RCC 7860 (cell line): ENCODE measurements at regions not wholly inside any gene's neighbourhood (a gene's known extent, or its start where the extent isn't known, plus 50 kb on each side); places are given as distances from the start of the nearest gene placed in this dataset.
"Not testable (repeated sequence)": the region's sequence is repeated elsewhere in the genome, so short reads cannot be mapped to it uniquely, and the experiment has no call there.

Source experiments
- DNase-seq: peaks from one replicate; pipeline ENCODE4 v3.0.0-alpha.2; 2015; ENCODE audit warnings: low spot score
- FAIRE-seq: peaks from 2 replicates; lab custom pipeline; 2012; peaks lifted over from hg19 to GRCh38; lab: Jason Lieb, UNC

DNA sequence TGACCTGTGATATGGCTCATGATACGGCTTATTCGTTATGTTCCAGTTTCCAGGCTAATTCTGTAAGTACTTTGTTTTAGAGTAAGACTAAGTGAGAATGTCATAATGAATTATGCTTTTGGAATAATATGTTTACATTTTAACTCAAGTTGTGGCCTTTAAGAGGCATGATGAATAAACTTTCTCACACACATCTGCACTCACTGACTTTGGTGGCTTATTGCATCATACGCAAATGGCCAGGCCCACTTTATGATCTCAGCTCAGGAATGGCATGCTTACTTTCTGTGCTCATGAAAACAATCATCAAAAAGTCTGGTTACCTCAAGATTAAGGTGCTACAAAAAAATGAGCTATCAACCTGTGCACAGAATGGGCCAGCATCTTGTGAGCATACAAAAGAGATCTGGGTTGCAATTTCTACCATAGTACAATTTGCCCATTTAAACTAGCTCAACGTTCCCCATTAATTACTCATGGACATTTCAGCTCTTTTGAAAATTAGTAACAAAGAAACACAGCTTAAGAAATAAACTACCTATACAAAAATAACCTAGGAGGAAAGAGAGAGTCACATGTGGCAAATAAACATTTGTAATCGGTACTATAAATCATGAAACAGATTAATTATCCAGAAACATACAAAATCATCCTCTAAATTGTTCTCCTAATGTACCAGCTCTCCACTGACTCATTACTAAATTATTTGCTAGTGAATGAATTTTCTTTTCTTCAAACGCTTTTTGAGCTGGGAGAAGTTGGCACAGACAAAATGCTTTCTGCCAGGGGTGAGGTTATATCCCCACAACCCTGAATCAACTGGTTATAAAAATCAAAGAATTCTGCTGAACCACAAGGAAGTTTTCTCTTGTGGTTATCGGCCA is 439.0 kb upstream of the ADAMTS9 start:
- FAIRE-seq (peak; percentile 21), DNase-seq (peak; percentile 35)

DNA sequence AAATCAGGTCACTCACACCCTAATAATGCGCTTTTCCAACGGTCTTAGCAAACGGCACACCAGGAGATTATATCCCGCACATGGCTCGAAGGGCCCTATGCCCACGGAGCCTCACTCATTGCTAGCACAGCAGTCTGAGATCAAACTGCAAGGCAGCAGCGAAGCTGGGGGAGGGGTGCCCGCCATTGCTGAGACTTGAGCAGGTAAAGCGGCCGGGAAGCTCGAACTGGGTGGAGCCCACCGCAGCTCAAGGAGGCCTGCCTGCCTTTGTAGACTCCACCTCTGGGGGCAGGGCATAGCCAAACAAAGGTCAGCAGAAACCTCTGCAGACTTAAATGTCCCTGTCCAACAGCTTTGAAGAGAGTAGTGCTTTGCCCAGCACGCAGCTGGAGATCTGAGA is 432.4 kb upstream of the ADAMTS9 start:
- not testable (repeated sequence) for DNase-seq, FAIRE-seq

DNA sequence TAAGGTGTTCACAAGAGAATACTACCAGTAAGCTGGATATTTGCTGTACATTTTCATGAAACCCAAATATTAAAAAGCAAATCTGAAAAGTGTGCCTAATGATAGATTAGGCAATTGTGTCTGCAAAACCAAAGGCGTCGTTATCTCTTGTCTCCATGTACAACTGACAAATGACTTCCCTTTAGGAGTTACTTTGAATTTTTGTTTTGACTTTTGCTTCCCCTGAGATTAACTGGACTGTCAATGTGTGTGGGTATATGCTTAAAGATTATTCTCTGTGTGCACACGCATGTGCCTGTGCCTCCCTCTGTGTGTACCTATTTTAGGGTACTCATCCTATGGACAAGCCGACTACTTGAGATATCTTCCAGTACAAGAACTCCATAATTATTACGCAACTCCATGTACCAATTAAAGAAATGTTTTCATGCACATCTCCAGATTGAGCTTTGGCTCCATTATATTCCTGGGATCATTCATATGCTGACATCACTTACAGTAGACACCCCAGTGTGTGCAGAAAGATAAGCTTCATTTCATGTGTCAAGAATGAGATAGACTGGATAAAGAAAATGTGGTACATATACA is 431.2 kb upstream of the ADAMTS9 start:
- no peak for DNase-seq
- no peak for FAIRE-seq

DNA sequence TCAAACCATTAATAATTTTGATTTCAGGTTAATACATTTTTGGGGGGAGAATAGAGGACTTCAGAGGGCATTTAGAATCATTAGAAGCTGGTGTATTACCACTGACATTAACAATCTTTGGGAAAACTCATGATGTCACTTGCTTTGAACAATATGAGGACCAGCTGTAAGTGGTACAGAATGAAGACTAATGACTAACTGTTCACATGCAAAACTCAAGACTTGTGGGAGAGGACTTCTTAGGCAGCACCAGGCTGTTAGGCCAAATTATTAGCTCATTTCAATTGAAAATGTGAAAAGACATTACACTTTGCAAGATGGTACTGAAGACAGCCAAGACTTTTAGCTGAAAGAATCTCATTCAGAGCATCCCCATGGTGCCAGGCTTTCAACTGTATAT is 426.2 kb upstream of the ADAMTS9 start:
- no peak for FAIRE-seq
- DNase-seq: no peak

- DNase-seq (no peak), FAIRE-seq (no peak)
These were observed 425.0 kb upstream of the ADAMTS9 start for GRCh38 chr3:65112751-65113300.

DNA sequence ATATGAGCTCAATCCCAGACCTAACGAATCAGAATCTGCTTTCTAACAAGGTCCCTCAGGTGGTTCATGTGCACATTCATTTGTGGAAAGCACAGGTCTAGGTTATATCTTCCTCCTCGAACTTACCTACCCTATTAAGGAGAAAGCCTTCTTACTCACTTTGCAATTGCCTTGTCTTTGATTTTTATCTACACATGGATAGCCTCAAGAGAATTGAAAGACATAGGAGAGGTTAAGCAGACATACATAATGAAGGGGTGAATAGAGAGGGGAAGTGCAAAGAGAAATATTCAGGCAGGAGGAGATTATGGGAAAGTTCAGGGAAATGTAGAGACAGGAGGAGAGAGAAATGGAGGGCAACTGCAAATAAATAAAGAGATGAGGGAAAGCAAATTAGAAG is 422.9 kb upstream of the ADAMTS9 start:
- no peak for DNase-seq
- FAIRE-seq: no peak

DNA sequence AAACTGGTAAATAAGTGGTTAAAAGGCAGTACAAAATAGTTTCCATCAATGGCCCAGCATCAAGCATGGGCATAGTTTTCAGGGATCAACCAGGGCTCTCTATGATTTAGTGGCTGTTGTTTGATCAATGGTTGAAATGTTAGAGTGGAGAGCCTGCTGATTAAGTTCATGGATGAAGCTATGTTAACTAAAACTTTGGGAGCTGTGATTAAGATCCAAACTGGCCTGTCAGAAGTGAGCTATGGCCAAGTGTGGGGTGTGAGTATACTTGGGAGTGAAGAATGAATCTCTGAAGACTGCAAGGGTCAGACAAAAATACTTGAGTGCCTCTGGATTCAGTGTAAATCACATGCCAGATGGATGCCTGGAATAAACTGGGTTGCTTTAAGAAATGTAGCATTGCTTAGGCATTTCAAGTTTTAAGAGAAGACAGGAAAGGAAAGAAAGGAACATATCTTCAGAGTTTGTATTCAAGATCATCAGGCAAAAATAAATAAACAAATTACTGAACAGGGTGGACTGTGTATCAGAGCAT is 422.2 kb upstream of the ADAMTS9 start:
- no peak for DNase-seq
- FAIRE-seq: no peak

GRCh38 chr3:65107174-65107573 is 419.4 kb upstream of the ADAMTS9 start:
- no peak for DNase-seq
- no peak for FAIRE-seq

DNA sequence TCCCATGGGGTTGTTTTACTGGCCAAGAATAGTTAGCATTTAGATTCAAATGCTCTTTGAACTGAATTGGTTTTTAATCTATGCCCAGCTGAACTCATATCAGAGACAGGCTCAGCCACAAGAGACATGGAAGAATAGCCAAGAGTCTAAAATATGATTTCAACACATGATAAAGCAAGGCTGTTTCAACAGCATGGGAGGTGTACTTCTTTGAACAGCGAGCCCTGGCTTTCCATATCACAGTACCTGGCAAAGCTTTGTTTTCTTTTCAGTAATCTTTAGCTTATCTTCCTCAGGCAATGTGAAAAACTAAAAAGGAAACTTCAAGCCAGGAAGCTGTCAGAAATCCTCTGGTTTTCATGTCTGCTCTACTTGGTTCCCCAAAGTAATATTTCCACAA is 413.6 kb upstream of the ADAMTS9 start:
- FAIRE-seq: no peak
- DNase-seq: no peak

- no peak for DNase-seq
- no peak for FAIRE-seq
These were observed 410.6 kb upstream of the ADAMTS9 start for GRCh38 chr3:65098400-65098799.

DNA sequence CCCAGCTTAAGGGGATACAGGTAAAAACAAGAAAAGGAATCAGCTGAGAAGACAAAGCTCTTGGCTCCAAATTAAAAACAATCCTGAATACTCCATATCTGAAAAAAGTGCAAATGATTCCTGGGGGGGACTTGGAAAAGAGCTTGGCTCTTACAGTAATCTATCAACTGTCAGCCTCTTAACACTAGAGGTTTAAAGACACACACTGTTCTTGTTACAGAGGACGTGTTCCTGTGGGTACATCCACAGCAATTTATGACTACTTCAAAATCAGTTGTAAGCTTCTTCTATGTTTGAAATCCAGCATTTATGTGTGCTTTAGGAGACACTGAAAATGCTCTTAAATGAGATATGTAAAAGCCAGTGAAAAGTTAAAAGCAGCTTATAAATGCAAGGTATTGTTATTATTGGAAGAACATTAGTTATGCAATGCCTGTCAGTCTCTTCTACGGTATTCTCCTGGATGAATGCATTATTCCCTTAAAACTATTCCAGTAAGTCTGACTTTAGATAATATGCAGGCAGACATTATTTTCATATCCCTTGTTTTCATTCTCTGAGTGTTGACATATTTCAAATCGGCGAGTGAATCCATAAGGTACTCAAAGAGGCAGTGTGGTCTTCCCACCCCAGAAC is 408.4 kb upstream of the ADAMTS9 start:
- FAIRE-seq: no peak
- DNase-seq: no peak

- FAIRE-seq (no peak), DNase-seq (no peak)
These were observed 406.9 kb upstream of the ADAMTS9 start for GRCh38 chr3:65094723-65095122.

DNA sequence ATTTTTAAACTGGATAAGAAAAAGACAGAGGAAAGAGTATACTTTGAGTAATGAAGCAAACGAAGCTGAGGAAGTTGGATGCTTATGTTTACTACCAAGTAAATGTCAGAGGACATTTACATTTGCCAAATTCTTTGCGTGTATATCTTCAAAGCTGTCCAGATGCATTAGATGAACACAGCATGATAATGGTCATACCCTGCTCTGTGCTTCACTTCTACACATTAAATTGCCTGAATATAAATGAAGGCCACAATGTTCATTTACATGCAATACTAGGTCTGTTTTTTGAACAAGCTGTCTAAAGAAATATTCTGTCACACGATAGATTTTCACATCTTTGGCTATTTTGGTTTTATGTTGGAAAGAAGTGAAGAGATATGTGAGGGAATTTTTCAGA is 405.8 kb upstream of the ADAMTS9 start:
- DNase-seq (no peak), FAIRE-seq (no peak)

GRCh38 chr3:65091565-65091964 is 403.8 kb upstream of the ADAMTS9 start:
- DNase-seq (no peak), FAIRE-seq (no peak)

- DNase-seq (no peak), FAIRE-seq (no peak)
These were observed 395.4 kb upstream of the ADAMTS9 start for GRCh38 chr3:65083240-65083639.

GRCh38 chr3:65081536-65081935 is 393.7 kb upstream of the ADAMTS9 start:
- DNase-seq (no peak), FAIRE-seq (no peak)

- no peak for FAIRE-seq
- DNase-seq: no peak
These were observed 392.6 kb upstream of the ADAMTS9 start for GRCh38 chr3:65080432-65080831.

DNA sequence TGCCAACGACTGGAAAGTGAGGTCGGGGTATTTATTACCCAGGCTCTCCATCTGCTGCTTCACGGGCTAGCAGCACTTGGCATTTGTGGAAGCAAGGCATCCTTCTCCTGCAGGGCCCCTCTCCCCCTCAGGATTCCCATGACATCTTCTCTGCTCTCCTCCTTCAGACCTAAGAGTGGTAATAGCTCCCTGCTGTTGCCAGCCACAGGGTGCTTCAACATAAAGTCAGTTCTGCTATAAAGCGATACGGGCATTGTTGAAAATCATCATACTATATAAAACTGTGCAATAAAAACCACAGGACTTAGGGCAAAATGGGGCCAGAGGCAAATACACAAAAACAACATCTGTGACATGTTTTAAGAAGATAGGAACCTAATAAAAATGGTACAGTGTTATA is 391.8 kb upstream of the ADAMTS9 start:
- FAIRE-seq: no peak
- no peak for DNase-seq

- FAIRE-seq (no peak), DNase-seq (no peak)
These were observed 390.9 kb upstream of the ADAMTS9 start for GRCh38 chr3:65078748-65079147.

DNA sequence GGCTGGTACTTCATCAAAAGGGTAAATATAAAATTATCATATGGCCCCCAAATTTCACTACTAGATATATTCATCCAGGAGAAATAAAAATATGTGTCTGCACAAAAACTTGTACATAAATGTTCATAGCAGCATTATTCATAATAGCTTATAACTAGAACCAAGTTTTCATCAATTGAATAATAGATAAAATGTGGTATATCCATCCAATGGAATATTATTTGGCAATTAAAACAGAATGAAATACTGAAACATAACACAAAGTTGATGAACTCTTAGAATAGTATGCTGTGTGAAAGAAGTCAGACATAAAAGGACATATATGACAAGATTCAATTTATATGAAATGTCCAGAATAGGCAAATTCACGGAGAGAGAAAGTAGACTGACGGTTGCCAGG is 389.3 kb upstream of the ADAMTS9 start:
- FAIRE-seq (no peak), DNase-seq (no peak)

- FAIRE-seq (no peak), DNase-seq (no peak)
These were observed 383.2 kb upstream of the ADAMTS9 start for GRCh38 chr3:65070968-65071367.
